ENCODE measurements at regions not wholly inside any gene's neighbourhood (a gene's known extent, or its start where the extent isn't known, plus 50 kb on each side); places are given as distances from the start of the nearest gene placed in this dataset.

- TF ChIP-seq, protein P1, sequence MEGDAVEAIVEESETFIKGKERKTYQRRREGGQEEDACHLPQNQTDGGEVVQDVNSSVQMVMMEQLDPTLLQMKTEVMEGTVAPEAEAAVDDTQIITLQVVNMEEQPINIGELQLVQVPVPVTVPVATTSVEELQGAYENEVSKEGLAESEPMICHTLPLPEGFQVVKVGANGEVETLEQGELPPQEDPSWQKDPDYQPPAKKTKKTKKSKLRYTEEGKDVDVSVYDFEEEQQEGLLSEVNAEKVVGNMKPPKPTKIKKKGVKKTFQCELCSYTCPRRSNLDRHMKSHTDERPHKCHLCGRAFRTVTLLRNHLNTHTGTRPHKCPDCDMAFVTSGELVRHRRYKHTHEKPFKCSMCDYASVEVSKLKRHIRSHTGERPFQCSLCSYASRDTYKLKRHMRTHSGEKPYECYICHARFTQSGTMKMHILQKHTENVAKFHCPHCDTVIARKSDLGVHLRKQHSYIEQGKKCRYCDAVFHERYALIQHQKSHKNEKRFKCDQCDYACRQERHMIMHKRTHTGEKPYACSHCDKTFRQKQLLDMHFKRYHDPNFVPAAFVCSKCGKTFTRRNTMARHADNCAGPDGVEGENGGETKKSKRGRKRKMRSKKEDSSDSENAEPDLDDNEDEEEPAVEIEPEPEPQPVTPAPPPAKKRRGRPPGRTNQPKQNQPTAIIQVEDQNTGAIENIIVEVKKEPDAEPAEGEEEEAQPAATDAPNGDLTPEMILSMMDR (conservative IDR thresholded peaks at IDR 0.05; ENCODE audit: low read depth, low read length): no peak
- no peak overlapping the region for H3K4me3 ChIP-seq (ENCODE audit: low read depth, low read length)
- no peak for DNase-seq (ENCODE audit: low read depth)
Measured at GRCh38 chr18:73880387-73880786, 267.2 kb downstream of the FBXO15 start.

- TF ChIP-seq, protein P1 (conservative IDR thresholded peaks at IDR 0.05; ENCODE audit: low read depth, low read length): no peak
- H3K4me3 ChIP-seq (ENCODE audit: low read depth, low read length): no peak overlapping the region
- DNase-seq (ENCODE audit: low read depth): no peak
Measured at GRCh38 chr18:73879766-73880165, 267.9 kb downstream of the FBXO15 start.

DNA sequence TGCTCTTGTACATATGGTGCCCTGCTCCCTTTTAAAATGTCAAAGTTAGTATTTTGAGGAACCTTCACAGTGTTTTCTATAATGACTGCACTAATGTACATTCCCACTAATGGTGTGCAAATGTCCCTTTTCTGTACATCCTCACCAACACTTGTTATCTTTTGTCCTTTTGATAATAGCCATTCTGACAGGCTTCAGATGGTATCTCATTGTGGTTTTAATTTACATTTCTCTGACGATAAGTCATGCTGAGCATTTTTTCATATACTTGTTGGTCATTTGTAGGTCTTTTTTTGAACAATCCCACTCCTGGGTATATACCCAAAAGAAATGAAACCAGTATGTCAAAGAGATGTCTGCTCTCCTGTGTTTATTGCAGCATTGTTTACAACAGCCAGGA lies 268.3 kb downstream of the FBXO15 start:
- DNase-seq (ENCODE audit: low read depth): no peak
- no peak overlapping the region for H3K4me3 ChIP-seq (ENCODE audit: low read depth, low read length)
- TF ChIP-seq, protein P1 (conservative IDR thresholded peaks at IDR 0.05; ENCODE audit: low read depth, low read length): no peak

GRCh38 chr18:73869182-73869581 lies 278.5 kb downstream of the FBXO15 start:
- no peak for DNase-seq (ENCODE audit: low read depth)
- TF ChIP-seq, protein P1 (conservative IDR thresholded peaks at IDR 0.05; ENCODE audit: low read depth, low read length): no peak
- no peak overlapping the region for H3K4me3 ChIP-seq (ENCODE audit: low read depth, low read length)

- H3K4me3 ChIP-seq (ENCODE audit: low read depth, low read length): no peak overlapping the region
- no peak for DNase-seq (ENCODE audit: low read depth)
- TF ChIP-seq, protein P1 (conservative IDR thresholded peaks at IDR 0.05; ENCODE audit: low read depth, low read length): no peak
Measured at GRCh38 chr18:73861771-73862170, 285.9 kb downstream of the FBXO15 start.

- TF ChIP-seq, protein P1 (conservative IDR thresholded peaks at IDR 0.05; ENCODE audit: low read depth, low read length): no peak
- no peak for DNase-seq (ENCODE audit: low read depth)
- H3K4me3 ChIP-seq (ENCODE audit: low read depth, low read length): no peak overlapping the region
Measured at GRCh38 chr18:73859837-73860397, 287.7 kb downstream of the FBXO15 start.

- no peak overlapping the region for H3K4me3 ChIP-seq (ENCODE audit: low read depth, low read length)
- DNase-seq (ENCODE audit: low read depth): no peak
- TF ChIP-seq, protein P1 (conservative IDR thresholded peaks at IDR 0.05; ENCODE audit: low read depth, low read length): no peak
Measured at GRCh38 chr18:73852789-73853549, 294.7 kb downstream of the FBXO15 start.

All from epithelial cell of proximal tubule (primary cell).